ENCODE measurements at regions not wholly inside any gene's neighbourhood (a gene's known extent, or its start where the extent isn't known, plus 50 kb on each side); places are given as distances from the start of the nearest gene placed in this dataset.

GRCh38 chr10:3491571-3491970 lies 293.4 kb downstream of the KLF6 start:
- Histone ChIP-seq H2AFZ (ENCODE audit: low read depth) (no peak overlapping the region), H3K4me2 (no peak overlapping the region), H3K9ac (no peak overlapping the region), H3K9me3 (no peaks in the 10 kb centered on the region), H3K27me3 (ENCODE audit: insufficient read depth) (no peaks in the 10 kb centered on the region), H3K79me2 (ENCODE audit: insufficient read depth) (no peaks in the 10 kb centered on the region), H3K36me3 (replicated peaks in 1 of 2; ENCODE audit: control insufficient read depth in 1 of 2, insufficient read depth in 2 of 2, low read length in 1 of 2) (no peaks in the 10 kb centered on the region), H3K9me2 (no peaks in the 10 kb centered on the region), H3K4me1 (ENCODE audit: control insufficient read depth in 1 of 2, insufficient read depth in 2 of 2, low read depth in 1 of 2, low read length in 1 of 2) (peaks cover 0 to 5% of the 10 kb centered on the region in 2 experiments; a peak in 1 of 4 replicates), H4K20me1 (ENCODE audit: insufficient read depth) (no peaks in the 10 kb centered on the region), H3F3A (replicated peaks; ENCODE audit: insufficient read depth) (no peaks in the 10 kb centered on the region), H3K4me3 (ENCODE audit: low read depth in 2 of 2, low read length in 1 of 2) (no peak overlapping the region), H3K27ac (ENCODE audit: low read depth in 2 of 2, low read length in 1 of 2) (no peak overlapping the region)
- ChIA-PET POLR2A (no interaction called here), CTCF (no interaction called here)
- 52% methylated on average over 4 of the region's 4 CpGs for WGBS (ENCODE audit: low lambda C conversion rate)
- no peak for TF ChIP-seq FOXM1 (IDR thresholded peaks at IDR 0.05; ENCODE audit: low read depth)
- TF ChIP-seq EP300 (IDR thresholded peaks at IDR 0.05; ENCODE audit: borderline replicate concordance in 1 of 2, low read depth in 1 of 2, low read length in 1 of 2) = no peak
- no peak for TF ChIP-seq SMC3 (IDR thresholded peaks at IDR 0.05; ENCODE audit: low read depth, low read length)
- TF ChIP-seq PBX3 (IDR thresholded peaks at IDR 0.05) = no peak
- no peak for TF ChIP-seq FOSL2 (IDR thresholded peaks at IDR 0.05; ENCODE audit: borderline replicate concordance, low read depth)
- TF ChIP-seq JUND (IDR thresholded peaks at IDR 0.05) = no peak
- TF ChIP-seq GABPA (IDR thresholded peaks at IDR 0.05; ENCODE audit: low read depth) = no peak
- no peak for TF ChIP-seq USF2 (IDR thresholded peaks at IDR 0.05; ENCODE audit: borderline replicate concordance, low read depth, low read length)
- TF ChIP-seq NFIC (IDR thresholded peaks at IDR 0.05; ENCODE audit: borderline replicate concordance) = no peak
- TF ChIP-seq SIN3A (IDR thresholded peaks at IDR 0.05; ENCODE audit: borderline replicate concordance, low read depth, low read length) = no peak
- no peak for TF ChIP-seq CTCF (IDR thresholded peaks at IDR 0.05)
- TF ChIP-seq, protein P1, sequence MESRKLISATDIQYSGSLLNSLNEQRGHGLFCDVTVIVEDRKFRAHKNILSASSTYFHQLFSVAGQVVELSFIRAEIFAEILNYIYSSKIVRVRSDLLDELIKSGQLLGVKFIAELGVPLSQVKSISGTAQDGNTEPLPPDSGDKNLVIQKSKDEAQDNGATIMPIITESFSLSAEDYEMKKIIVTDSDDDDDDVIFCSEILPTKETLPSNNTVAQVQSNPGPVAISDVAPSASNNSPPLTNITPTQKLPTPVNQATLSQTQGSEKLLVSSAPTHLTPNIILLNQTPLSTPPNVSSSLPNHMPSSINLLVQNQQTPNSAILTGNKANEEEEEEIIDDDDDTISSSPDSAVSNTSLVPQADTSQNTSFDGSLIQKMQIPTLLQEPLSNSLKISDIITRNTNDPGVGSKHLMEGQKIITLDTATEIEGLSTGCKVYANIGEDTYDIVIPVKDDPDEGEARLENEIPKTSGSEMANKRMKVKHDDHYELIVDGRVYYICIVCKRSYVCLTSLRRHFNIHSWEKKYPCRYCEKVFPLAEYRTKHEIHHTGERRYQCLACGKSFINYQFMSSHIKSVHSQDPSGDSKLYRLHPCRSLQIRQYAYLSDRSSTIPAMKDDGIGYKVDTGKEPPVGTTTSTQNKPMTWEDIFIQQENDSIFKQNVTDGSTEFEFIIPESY (IDR thresholded peaks at IDR 0.05; ENCODE audit: borderline replicate concordance, low read depth) = no peak
- no peak for TF ChIP-seq EZH2phosphoT487 (IDR thresholded peaks at IDR 0.05; ENCODE audit: borderline replicate concordance, low read depth)
- no peak for TF ChIP-seq USF1 (IDR thresholded peaks at IDR 0.05; ENCODE audit: borderline replicate concordance, low read depth)
- TF ChIP-seq RAD21 (IDR thresholded peaks at IDR 0.05; ENCODE audit: low read length) = no peak
- TF ChIP-seq MXI1 (IDR thresholded peaks at IDR 0.05; ENCODE audit: low read depth, low read length) = no peak
- no peak for TF ChIP-seq NRF1 (IDR thresholded peaks at IDR 0.05; ENCODE audit: low read depth, low read length)
- no peak for TF ChIP-seq CHD2 (IDR thresholded peaks at IDR 0.05; ENCODE audit: low read length, partially characterized antibody)
- no peak for TF ChIP-seq FOXJ3 (CRISPR knock-in tag; IDR thresholded peaks at IDR 0.05)
- no peak for TF ChIP-seq RXRA (IDR thresholded peaks at IDR 0.05; ENCODE audit: borderline replicate concordance, low read depth)
- DNase-seq = no peak

All from SK-N-SH (cell line).